ENCODE measurements at regions not wholly inside any gene's neighbourhood (a gene's known extent, or its start where the extent isn't known, plus 50 kb on each side); places are given as distances from the start of the nearest gene placed in this dataset.
A peak's percentile ranks its signal among the peaks of the same experiment; 100 is the strongest.

GRCh38 chr12:29971446-29971845 lies 187.7 kb upstream of the TMTC1 start:
- peaks cover 0 to 10% of the 10 kb centered on the region in 2 donors for H3K4me1 ChIP-seq
- H3K9me3 ChIP-seq, result no peaks in the 10 kb centered on the region
- intact Hi-C loops (cut with DNase I), result no loop called here
- H3K36me3 ChIP-seq, result no peaks in the 10 kb centered on the region
- H3K27ac ChIP-seq, result peak overlapping the region in 1 of 2 donors; percentile 72
- no peak for TF ChIP-seq CTCF (IDR thresholded peaks at IDR 0.05)
- DNase-seq (ENCODE audit: low spot score in 2 of 2), result no peak
- no peaks in the 10 kb centered on the region for H3K27me3 ChIP-seq
- no peak overlapping the region for H3K4me3 ChIP-seq

GRCh38 chr12:29970501-29970900 lies 186.8 kb upstream of the TMTC1 start:
- no peak for DNase-seq (ENCODE audit: low spot score in 2 of 2)
- peaks cover 0 to 10% of the 10 kb centered on the region in 2 donors for H3K4me1 ChIP-seq
- peak overlapping the region; percentile 13 to 72 for H3K27ac ChIP-seq
- H3K9me3 ChIP-seq, result no peaks in the 10 kb centered on the region
- no peaks in the 10 kb centered on the region for H3K36me3 ChIP-seq
- no peaks in the 10 kb centered on the region for H3K27me3 ChIP-seq
- H3K4me3 ChIP-seq, result no peak overlapping the region
- intact Hi-C loops (cut with DNase I), result no loop called here
- TF ChIP-seq CTCF (IDR thresholded peaks at IDR 0.05), result no peak

GRCh38 chr12:29962276-29963035 lies 178.7 kb upstream of the TMTC1 start:
- H3K27me3 ChIP-seq, result no peaks in the 10 kb centered on the region
- intact Hi-C loops (cut with DNase I), result no loop called here
- no peaks in the 10 kb centered on the region for H3K9me3 ChIP-seq
- no peak overlapping the region for H3K27ac ChIP-seq
- no peaks in the 10 kb centered on the region for H3K36me3 ChIP-seq
- no peak overlapping the region for H3K4me3 ChIP-seq
- no peak for DNase-seq (ENCODE audit: low spot score in 2 of 2)
- TF ChIP-seq CTCF (IDR thresholded peaks at IDR 0.05), result no peak
- H3K4me1 ChIP-seq, result peaks cover 0 to 3% of the 10 kb centered on the region in 2 donors

- Histone ChIP-seq H3K9me3 (no peaks in the 10 kb centered on the region), H3K36me3 (no peaks in the 10 kb centered on the region), H3K4me1 (peaks cover 0 to 3% of the 10 kb centered on the region in 2 donors), H3K4me3 (no peak overlapping the region), H3K27ac (no peak overlapping the region), H3K27me3 (no peaks in the 10 kb centered on the region)
- DNase-seq (ENCODE audit: low spot score in 2 of 2), result no peak
- TF ChIP-seq CTCF (IDR thresholded peaks at IDR 0.05), result no peak
- intact Hi-C loops (cut with DNase I), result no loop called here
Measured at GRCh38 chr12:29961231-29961630, 177.5 kb upstream of the TMTC1 start.

GRCh38 chr12:29960122-29960521 lies 176.4 kb upstream of the TMTC1 start:
- Histone ChIP-seq H3K36me3 (no peaks in the 10 kb centered on the region), H3K4me3 (no peak overlapping the region), H3K4me1 (peaks cover 0 to 3% of the 10 kb centered on the region in 2 donors), H3K9me3 (no peaks in the 10 kb centered on the region), H3K27ac (no peak overlapping the region), H3K27me3 (no peaks in the 10 kb centered on the region)
- intact Hi-C loops (cut with DNase I), result no loop called here
- peak in 1 of 2 donors; percentile 70 for DNase-seq (ENCODE audit: low spot score in 2 of 2)
- no peak for TF ChIP-seq CTCF (IDR thresholded peaks at IDR 0.05)

Data from ascending aorta (tissue), 2 donors.